ENCODE measurements at regions not wholly inside any gene's neighbourhood (a gene's known extent, or its start where the extent isn't known, plus 50 kb on each side); places are given as distances from the start of the nearest gene placed in this dataset.

DNA sequence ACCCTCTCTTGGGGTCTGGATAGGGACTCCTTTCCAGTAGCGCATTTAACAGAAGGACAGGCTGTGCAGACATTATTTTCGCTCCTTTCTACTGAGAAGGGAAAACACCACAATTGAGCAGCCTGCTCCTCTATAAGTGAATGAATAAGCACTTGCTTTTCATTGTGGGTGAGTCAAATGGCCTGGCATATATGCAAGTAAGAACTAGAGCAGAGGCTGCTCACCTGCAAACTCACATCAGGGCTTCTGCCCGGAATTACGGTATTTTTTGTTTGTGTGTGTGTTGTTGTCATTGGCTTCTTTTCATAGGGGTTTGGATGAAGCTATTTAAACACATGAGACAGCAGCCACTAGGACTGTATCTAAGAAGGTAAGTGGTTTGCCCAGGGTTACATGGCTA, 200.1 kb upstream of the CAMK1G start:
- DNase-seq (ENCODE audit: insufficient read length, low spot score) (no peak), FAIRE-seq (no peak)
- no peak for TF ChIP-seq POLR2A (IDR thresholded peaks at IDR 0.05; ENCODE audit: low read depth, low read length)

DNA sequence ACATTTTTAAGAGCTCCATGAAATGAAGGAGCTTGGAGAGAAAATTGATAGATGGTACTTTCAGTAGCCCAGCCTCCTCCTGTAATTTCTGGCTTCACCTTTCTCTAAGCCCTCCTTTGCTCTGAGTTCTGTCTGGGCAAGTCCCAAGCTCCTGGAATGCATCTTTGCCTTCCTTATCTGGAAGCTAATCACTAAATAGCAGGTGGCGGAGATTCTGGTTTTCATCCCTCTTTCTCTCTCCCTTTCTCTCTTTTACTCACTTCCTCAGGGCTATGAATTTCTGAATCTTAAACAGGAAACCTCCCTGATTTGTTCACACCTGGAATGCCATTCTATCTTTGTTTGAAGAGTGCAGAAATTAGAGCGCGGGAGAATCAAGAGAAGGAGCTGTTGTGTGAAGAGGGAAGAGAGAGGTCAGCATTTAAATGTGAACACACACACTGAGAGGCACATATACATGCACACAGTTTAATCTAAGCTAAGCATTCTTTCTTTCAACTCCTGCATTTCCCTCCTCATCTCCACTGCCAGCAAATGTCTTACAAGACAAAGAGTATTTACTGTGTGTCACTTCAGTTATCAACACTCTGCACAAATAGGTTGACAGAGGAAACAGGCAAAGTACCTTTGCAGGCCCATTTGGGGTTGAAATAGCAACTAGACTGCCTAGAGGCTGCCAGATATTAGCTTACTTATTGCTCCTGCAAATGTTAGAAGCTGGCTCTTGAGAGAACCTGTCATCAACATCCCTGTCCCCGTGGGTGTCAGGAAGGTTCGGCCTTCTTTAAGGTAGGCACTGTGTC, 199.4 kb upstream of the CAMK1G start:
- TF ChIP-seq POLR2A (IDR thresholded peaks at IDR 0.05; ENCODE audit: low read depth, low read length) = no peak
- DNase-seq (ENCODE audit: insufficient read length, low spot score) (no peak), FAIRE-seq (no peak)

DNA sequence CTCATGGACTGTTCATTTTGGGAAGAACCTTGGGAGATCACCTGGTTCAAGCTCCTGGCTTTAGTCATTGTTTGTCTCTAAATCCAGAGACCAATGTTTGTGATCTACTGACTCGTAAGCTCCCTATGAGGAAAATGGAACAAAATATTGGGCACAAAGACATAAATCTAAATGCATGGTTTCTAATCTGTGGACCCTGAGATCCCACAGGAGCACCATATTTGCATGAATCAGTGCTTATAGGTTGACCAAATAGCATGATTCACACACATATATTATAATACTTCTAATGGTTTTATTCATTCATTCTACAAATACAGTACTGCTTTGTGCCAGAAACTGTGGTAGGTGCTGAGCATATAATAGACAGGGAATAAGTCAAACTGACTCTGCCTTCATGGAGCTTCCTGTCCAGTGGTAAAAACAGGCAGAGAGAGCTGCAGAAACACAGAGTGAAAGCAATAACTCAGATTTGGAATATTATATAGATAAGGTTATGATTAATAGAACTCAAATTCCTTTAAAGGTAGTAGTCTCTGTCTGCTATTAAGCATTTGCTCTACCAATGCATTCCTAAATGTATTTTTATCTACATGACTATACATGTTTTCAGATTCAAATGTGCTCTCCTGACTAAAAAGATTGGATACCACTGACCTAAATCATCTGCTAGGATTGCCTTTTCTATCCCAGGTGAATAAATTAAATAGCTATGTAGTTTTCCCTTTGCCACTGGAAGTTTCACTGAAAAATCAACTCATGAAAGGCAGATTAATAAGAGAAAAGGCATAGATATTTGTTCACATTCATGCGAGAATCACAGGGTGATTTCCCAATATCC, 198.6 kb upstream of the CAMK1G start:
- no peak for TF ChIP-seq POLR2A (IDR thresholded peaks at IDR 0.05; ENCODE audit: low read depth, low read length)
- FAIRE-seq (no peak), DNase-seq (ENCODE audit: insufficient read length, low spot score) (no peak)

DNA sequence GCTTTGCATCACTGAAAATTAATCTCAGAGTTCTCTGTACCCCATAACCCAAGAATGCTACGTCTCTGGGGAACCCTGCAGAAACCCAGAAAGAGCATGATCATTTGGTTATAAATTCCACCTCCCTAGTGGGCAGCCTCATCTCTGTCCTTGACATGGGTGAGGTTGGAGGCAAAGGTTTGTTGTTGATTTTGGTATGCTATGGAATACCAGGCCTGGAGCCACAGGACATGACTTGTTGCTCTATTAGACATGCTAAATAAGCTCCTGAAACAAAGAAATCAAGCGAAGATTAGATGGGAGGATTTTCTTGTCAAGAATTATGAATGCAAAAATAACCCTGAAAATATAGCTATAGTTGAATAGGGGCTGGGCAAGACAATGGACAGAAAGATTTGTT, 197.4 kb upstream of the CAMK1G start:
- TF ChIP-seq POLR2A (IDR thresholded peaks at IDR 0.05; ENCODE audit: low read depth, low read length) = no peak
- DNase-seq (ENCODE audit: insufficient read length, low spot score) = no peak
- no peak for FAIRE-seq

DNA sequence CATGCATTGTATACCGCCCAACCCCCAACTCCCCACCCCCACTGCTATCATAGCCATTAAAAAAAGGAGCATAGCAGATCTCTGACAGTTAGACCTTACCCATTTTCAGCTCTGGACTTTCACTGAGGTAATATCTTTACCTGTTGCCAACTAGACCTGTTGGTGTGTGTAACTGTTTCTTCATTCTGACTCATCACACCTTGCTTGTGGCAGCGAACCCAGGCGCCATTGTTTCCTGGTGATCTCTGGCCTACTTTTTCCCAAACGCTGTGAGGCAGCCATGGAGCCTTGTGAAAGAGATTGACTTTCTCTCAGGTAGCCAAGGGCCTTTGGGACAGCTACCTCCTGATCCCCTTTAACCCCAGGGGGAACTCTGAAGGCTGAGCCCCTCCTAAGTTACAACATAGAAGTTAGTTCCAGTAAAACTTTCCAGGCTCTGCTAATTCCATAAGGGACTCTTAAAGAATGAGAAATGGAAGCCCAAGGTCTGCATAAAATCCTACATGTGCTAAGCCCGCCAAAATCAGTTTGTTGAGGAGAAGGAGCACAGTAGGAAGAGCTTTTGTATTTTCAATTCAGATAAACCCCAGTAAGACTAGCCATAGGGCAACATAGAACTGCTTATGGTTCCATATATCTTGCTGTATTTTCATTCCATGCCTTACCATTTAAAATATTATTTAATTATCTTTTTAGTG, 196.1 kb upstream of the CAMK1G start:
- no peak for FAIRE-seq
- no peak for TF ChIP-seq POLR2A (IDR thresholded peaks at IDR 0.05; ENCODE audit: low read depth, low read length)
- DNase-seq (ENCODE audit: insufficient read length, low spot score) = no peak

DNA sequence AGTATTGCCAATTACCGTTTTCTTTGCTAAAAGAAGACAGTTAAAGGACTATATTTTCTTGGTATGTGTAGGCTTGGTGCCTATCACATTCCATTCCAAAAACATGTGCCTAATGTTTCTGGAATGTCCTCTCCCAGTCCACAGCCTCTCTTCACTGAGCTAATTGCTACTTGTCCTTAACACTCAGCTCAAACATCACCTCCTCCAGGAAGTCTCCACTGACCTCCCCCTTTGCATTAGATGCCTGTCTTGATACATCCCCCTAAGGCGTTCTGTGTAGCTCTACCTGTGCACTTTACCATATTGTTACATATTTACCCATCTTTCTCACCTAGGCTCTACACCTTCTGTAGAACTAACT, 195.6 kb upstream of the CAMK1G start:
- FAIRE-seq = no peak
- TF ChIP-seq POLR2A (IDR thresholded peaks at IDR 0.05; ENCODE audit: low read depth, low read length) = no peak
- no peak for DNase-seq (ENCODE audit: insufficient read length, low spot score)

DNA sequence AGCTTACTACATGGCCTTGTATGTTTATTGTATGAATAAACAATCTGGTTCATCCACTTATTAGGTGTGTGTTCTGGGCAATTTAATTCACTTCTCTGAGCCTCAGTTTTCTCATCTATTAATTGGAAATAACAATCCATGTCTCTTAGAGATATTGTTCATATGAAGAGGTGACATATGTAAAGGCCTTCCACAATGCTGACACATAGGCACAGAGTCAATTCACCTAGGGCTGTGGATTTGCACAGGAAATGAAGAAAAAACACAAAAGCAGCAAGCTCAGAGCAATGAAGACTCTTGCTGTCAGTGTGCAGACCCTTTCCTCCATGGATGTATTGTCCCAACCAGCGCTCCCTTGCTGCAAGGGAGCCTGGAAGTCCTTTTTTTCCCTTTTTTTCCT, 195.2 kb upstream of the CAMK1G start:
- FAIRE-seq (no peak), DNase-seq (ENCODE audit: insufficient read length, low spot score) (no peak)
- no peak for TF ChIP-seq POLR2A (IDR thresholded peaks at IDR 0.05; ENCODE audit: low read depth, low read length)

DNA sequence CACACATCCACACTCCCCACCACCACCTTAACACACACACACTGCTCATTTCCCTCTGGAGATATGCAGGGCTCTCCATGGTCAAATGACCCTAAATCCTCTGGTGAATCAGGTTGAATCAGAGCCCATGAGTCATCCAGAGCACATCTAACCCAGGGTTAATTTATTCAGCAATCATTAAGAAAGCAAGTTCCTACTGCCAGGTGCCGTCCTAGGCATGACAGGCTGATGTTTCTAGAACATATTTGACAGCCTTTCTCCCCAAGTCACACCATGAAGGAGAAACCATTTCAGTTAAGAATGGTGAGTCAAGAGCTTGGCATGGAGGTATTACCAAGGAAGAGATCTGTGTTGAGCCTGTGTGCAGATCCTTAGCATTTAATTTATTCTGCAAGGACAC, 194.3 kb upstream of the CAMK1G start:
- FAIRE-seq (peak; percentile 90), DNase-seq (ENCODE audit: insufficient read length, low spot score) (peak; percentile 46)
- no peak for TF ChIP-seq POLR2A (IDR thresholded peaks at IDR 0.05; ENCODE audit: low read depth, low read length)

DNA sequence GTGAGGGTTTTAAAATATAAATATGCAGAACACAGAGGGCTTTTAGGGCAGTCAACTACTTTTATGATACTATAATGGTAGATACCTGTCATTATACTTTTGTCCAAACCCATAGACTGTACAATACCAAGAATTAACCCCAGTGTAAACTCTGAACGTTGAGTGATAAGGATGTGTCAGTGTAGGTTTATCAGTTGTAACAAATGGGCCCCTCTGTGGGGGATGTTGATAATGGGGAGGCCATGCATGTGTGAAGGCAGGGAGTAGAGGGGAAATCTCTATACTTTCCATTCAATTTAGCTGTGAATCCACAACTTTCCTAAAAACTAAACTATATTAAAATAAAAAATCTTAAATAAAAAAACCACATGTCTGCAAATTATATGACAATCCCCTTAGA, 193.5 kb upstream of the CAMK1G start:
- TF ChIP-seq POLR2A (IDR thresholded peaks at IDR 0.05; ENCODE audit: low read depth, low read length) = no peak
- FAIRE-seq (no peak), DNase-seq (ENCODE audit: insufficient read length, low spot score) (no peak)

DNA sequence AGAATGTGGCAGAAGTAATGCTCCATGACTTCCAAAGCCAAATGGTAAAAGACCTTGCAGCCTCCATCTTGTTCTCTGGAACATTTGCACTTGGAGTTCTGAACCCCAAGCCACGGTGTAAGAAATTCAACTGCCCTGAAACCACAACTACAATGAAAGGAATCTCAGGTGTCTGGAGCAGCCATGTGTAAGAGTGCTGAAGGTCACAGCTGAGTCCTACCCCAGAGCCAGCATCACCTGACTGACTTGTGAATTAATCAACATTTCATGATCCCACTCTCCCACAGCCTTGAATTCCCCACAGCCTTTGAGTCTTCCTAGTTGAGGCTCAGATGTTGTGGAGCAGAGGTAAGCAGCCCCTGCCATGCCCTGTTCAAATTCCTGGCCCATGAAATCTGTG, 192.8 kb upstream of the CAMK1G start:
- no peak for DNase-seq (ENCODE audit: insufficient read length, low spot score)
- no peak for TF ChIP-seq POLR2A (IDR thresholded peaks at IDR 0.05; ENCODE audit: low read depth, low read length)
- FAIRE-seq = no peak

DNA sequence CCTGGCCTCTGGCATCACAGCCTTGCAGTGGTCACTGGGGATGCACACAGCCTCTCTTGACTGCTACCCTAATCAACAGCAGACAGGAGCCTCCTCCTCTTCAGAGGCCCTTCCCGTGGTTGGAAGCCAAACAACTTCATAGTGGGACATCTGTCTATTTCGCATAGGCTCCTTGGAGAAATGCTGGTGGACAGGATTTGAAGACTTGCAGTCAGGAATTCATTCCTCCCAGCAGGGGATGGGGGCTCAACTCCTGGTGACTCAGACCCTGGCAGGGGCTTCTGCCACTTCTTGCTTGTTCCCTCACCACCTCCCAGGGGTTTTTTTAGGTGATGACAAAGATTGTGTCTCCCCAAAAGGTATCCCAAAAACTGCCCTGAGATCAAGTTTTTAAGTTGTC, 191.7 kb upstream of the CAMK1G start:
- FAIRE-seq = no peak
- DNase-seq (ENCODE audit: insufficient read length, low spot score) = no peak
- no peak for TF ChIP-seq POLR2A (IDR thresholded peaks at IDR 0.05; ENCODE audit: low read depth, low read length)

DNA sequence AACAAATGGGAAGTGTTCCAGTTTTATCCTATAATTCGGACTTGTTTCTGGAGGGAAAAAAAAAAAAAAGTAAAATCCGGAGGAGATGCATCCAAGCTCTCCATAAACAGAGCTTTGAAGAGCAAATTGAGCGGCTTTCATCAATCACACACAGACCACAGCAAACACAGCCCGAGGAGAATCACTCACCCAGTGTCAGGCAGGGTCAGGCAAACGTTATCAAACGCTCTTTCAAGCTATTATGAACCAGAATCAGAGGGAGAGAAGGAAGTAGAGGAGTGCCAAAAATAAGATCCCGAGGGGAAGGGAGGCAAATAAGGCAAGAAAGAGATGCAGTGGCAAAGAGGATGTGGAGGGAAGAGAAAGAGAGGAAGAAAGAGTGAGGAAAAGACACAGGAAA, 188.3 kb upstream of the CAMK1G start:
- no peak for DNase-seq (ENCODE audit: insufficient read length, low spot score)
- no peak for FAIRE-seq
- TF ChIP-seq POLR2A (IDR thresholded peaks at IDR 0.05; ENCODE audit: low read depth, low read length) = no peak

DNA sequence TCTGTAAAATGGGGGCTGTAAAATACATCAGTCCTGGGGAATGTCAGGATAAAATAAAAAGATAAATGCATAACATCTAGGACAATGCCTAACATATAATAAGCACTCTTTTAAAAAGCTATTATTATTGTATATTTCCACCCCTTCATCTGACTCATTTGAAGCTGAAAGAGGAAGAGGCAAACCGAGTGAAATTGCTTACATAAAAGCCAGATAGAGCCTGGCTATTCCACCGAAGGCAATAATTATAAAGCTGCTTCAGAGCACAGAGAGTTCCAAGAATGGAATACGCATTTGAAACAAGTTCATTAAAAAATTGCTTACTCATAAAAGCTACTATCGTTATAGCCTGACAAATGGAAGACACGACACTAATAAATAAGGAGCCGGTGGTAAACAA, 186.1 kb upstream of the CAMK1G start:
- TF ChIP-seq POLR2A (IDR thresholded peaks at IDR 0.05; ENCODE audit: low read depth, low read length) = no peak
- no peak for FAIRE-seq
- DNase-seq (ENCODE audit: insufficient read length, low spot score) = no peak

DNA sequence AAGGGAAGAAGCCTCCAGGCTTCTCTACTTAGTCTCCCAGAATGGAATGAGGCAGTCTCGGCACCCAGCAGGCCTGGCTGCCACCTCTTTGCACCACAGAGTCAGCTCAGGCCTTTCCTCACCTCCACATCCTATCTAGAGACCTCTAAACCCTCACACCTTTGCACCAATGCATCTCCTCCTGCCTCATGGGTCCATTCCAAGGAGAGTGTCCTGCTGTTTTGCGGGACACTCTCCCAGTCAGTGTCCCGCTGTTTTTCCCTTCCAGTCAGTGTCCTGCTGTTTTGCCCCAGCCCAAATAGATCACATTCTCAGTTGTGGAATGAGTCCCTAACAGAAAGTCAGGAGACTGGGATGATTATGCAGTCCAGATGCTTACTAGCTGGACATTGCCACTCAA, 185.6 kb upstream of the CAMK1G start:
- DNase-seq (ENCODE audit: insufficient read length, low spot score) (no peak), FAIRE-seq (no peak)
- no peak for TF ChIP-seq POLR2A (IDR thresholded peaks at IDR 0.05; ENCODE audit: low read depth, low read length)
